Lung (tissue), 11 donors: ENCODE measurements at regions not wholly inside any gene's neighbourhood (a gene's known extent, or its start where the extent isn't known, plus 50 kb on each side); places are given as distances from the start of the nearest gene placed in this dataset.

Source experiments
- ATAC-seq: fragments of 200-7000 bp; cut with Tn5 transposase; one replicate; pipeline ENCODE4 v1.9.1; 2020; ENCODE audit warnings: moderate number of reproducible peaks; ENCODE audit not compliant: insufficient read depth, low FRiP score
- DNase-seq, 3 donors: peaks; one replicate each; pipeline ENCODE4 v3.0.0-alpha.2; 2013 to 2017
- H3K27ac ChIP-seq, 2 donors: one replicate each; pipeline ENCODE4 v1.5.1; 2013; ENCODE audit warnings: mild to moderate bottlenecking in 2 of 2, moderate library complexity in 2 of 2, control low read depth in 1 of 2, inconsistent platforms in 1 of 2, low read depth in 1 of 2, low read length in 1 of 2
- H3K27me3 ChIP-seq, 3 donors: one replicate each; pipeline ENCODE4 v1.5.1; 2013; ENCODE audit warnings: low read length in 2 of 3; ENCODE audit not compliant: control insufficient read depth in 3 of 3, insufficient read depth in 3 of 3
- H3K36me3 ChIP-seq, 4 donors: one replicate each; pipeline ENCODE4 v1.5.1; 2013; ENCODE audit warnings: low read length in 4 of 4, mild to moderate bottlenecking in 1 of 4, moderate library complexity in 1 of 4; ENCODE audit not compliant: control insufficient read depth in 4 of 4, insufficient read depth in 4 of 4
- H3K4me1 ChIP-seq, 5 donors: one replicate each; pipeline ENCODE4 v1.5.1; 2013; ENCODE audit warnings: low read length in 5 of 5, mild to moderate bottlenecking in 2 of 5, moderate library complexity in 1 of 5; ENCODE audit not compliant: control insufficient read depth in 5 of 5, insufficient read depth in 5 of 5
- H3K4me3 ChIP-seq: one replicate; pipeline ENCODE4 v1.5.1; 2013; ENCODE audit warnings: mild to moderate bottlenecking, control low read depth, moderate library complexity
- H3K9ac ChIP-seq, 2 donors: one replicate each; pipeline ENCODE4 v1.5.1; 2013; ENCODE audit warnings: low read length in 2 of 2, control low read depth in 1 of 2; ENCODE audit not compliant: insufficient read depth in 1 of 2
- H3K9me3 ChIP-seq, 4 donors: one replicate each; pipeline ENCODE4 v1.5.1; 2013; ENCODE audit warnings: low read length in 3 of 4, mild to moderate bottlenecking in 1 of 4, moderate library complexity in 1 of 4; ENCODE audit not compliant: control insufficient read depth in 4 of 4, insufficient read depth in 3 of 4
- WGBS, 2 donors: extraction: QIAGEN DNeasy Blood & Tissue Kit; methylation state at CpG; one replicate each; pipeline ENCODE4 v1.1.7; 2013; 5-methylcytosine and 5-hydroxymethylcytosine counted together
- TF ChIP-seq, protein P1 (sequence below): IDR thresholded peaks from 2 replicates; pipeline ENCODE4 v1.5.1; 2012; ENCODE audit warnings: mild to moderate bottlenecking; ENCODE audit errors: control extremely low read depth, extremely low read depth
- donor health status: control.
- donor health status: control.
- donor health status: Bipolar disorder and iron deficiency.
- donor health status: healthy.
- donor health status: DM: yes; HTN: yes; CAD: no.

DNA sequence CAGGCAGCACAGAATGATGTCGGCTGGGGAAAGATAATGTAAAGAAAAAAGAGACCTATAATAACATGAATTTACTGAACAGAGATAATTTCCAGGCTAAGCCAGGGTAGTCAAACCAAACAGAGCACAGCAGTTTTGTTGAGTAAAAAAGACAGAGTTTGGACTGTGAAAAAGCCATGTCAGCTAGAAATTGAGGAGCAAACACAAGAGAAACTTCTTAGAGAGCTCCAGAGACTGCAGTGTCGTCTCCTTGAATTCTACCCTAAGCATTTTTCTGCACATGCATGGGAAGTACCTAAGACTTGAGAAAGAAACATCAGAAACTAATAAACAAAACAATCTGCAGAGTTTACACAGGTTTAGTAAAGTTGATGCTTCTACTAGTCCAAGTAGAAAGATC lies 1098.8 kb upstream of the CDH8 start:
- H3K27ac ChIP-seq, result no peak overlapping the region
- no peaks in the 10 kb centered on the region for H3K36me3 ChIP-seq
- DNase-seq (no peak), ATAC-seq (no peak)
- no peaks in the 10 kb centered on the region for H3K4me1 ChIP-seq
- TF ChIP-seq, protein P1, sequence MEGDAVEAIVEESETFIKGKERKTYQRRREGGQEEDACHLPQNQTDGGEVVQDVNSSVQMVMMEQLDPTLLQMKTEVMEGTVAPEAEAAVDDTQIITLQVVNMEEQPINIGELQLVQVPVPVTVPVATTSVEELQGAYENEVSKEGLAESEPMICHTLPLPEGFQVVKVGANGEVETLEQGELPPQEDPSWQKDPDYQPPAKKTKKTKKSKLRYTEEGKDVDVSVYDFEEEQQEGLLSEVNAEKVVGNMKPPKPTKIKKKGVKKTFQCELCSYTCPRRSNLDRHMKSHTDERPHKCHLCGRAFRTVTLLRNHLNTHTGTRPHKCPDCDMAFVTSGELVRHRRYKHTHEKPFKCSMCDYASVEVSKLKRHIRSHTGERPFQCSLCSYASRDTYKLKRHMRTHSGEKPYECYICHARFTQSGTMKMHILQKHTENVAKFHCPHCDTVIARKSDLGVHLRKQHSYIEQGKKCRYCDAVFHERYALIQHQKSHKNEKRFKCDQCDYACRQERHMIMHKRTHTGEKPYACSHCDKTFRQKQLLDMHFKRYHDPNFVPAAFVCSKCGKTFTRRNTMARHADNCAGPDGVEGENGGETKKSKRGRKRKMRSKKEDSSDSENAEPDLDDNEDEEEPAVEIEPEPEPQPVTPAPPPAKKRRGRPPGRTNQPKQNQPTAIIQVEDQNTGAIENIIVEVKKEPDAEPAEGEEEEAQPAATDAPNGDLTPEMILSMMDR, result no peak
- no peak overlapping the region for H3K4me3 ChIP-seq
- no peak overlapping the region for H3K9ac ChIP-seq
- WGBS, 2 donors, result 81 to 88% methylated on average over 2 of the region's 2 CpGs
- H3K9me3 ChIP-seq, result peaks cover 0 to 2% (median 0%) of the 10 kb centered on the region in 4 donors
- H3K27me3 ChIP-seq, result no peaks in the 10 kb centered on the region

DNA sequence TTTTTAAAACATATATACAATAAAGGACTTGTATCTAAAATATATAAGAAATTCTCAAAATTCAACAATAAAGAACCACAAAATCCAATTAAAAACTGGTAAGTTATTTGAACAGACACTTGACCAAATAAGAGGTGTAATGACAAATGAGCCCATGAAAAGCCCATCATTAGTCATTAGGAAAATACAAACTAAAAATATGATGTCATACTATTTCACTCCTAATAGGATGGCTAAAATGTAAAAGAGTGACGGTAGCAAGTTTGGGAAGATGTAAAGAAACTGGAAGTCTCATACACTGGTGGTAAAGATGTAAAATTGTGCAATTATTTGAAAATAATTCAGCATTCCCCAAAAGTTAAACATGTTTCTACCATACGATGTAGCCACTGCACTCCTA lies 1095.3 kb upstream of the CDH8 start:
- WGBS, 2 donors, result 82 to 94% methylated on average over 2 of the region's 2 CpGs
- Histone ChIP-seq H3K9me3 (peaks cover 0 to 9% (median 0%) of the 10 kb centered on the region in 4 donors), H3K27me3 (no peaks in the 10 kb centered on the region)

DNA sequence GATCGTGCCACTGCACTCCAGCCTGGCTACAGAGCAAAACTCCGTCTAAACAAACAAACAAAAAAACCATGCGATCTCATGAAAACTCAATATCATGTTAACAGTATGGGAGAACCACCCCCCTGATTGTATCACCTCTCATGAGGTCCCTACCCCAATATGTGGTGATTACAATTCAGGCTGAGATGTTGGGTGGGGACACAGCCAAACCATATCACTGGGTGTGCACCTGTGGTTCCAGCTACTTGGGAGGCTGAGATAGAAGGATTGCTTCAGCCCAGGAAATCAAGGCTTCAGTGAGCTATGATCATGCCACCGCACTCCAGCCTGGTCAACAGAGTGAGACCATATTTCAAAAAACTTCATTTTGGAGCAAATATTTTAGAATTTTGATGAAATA lies 1094.7 kb upstream of the CDH8 start:
- ATAC-seq, result no peak
- H3K9ac ChIP-seq, result no peak overlapping the region
- WGBS, 2 donors, result 89 to 91% methylated on average over 4 of the region's 4 CpGs

More for the DNA sequence above, 1095.3 kb upstream of the CDH8 start:
- Histone ChIP-seq H3K4me1 (no peaks in the 10 kb centered on the region), H3K27ac (no peak overlapping the region), H3K9ac (no peak overlapping the region), H3K36me3 (no peaks in the 10 kb centered on the region), H3K4me3 (no peak overlapping the region)
- TF ChIP-seq, protein P1, result no peak
- DNase-seq (no peak), ATAC-seq (no peak)

More for the DNA sequence above, 1094.7 kb upstream of the CDH8 start:
- Histone ChIP-seq H3K9me3 (peaks cover 0 to 9% (median 0%) of the 10 kb centered on the region in 4 donors), H3K4me1 (no peaks in the 10 kb centered on the region), H3K27ac (no peak overlapping the region), H3K4me3 (no peak overlapping the region), H3K36me3 (no peaks in the 10 kb centered on the region), H3K27me3 (no peaks in the 10 kb centered on the region)
- TF ChIP-seq, protein P1, result no peak
- DNase-seq, result no peak
